ENCODE measurements at regions not wholly inside any gene's neighbourhood (a gene's known extent, or its start where the extent isn't known, plus 50 kb on each side); places are given as distances from the start of the nearest gene placed in this dataset.

- Histone ChIP-seq H3K27me3 (ENCODE audit: insufficient read depth, low read length, poor library complexity) (no peaks in the 10 kb centered on the region), H2BK5ac (ENCODE audit: low read length) (peak overlapping the region; percentile 69), H4K8ac (ENCODE audit: low read depth, low read length) (no peak overlapping the region), H3K9ac (ENCODE audit: low read length) (no peak overlapping the region), H3K27ac (ENCODE audit: low read depth, low read length) (no peak overlapping the region), H3K79me2 (ENCODE audit: control insufficient read depth, insufficient read depth, low read length) (no peaks in the 10 kb centered on the region), H2BK15ac (replicated peaks; ENCODE audit: low read depth) (peak overlapping the region; percentile 78), H2AK5ac (ENCODE audit: low read length) (no peak overlapping the region), H4K5ac (ENCODE audit: low read length) (no peak overlapping the region), H3K18ac (ENCODE audit: low read length) (peak overlapping the region; percentile 80), H3K4me2 (ENCODE audit: low read length) (no peak overlapping the region), H3K4ac (ENCODE audit: low read depth, low read length) (peak overlapping the region; percentile 87), H3K4me3 (ENCODE audit: low read length) (no peak overlapping the region), H3K79me1 (ENCODE audit: low read length) (no peaks in the 10 kb centered on the region), H3K36me3 (ENCODE audit: control insufficient read depth, insufficient read depth, low read length) (no peaks in the 10 kb centered on the region), H3K56ac (ENCODE audit: low read length) (no peak overlapping the region), H3K23ac (ENCODE audit: low read length) (no peak overlapping the region), H2BK120ac (ENCODE audit: low read depth, low read length) (no peak overlapping the region), H3K4me1 (ENCODE audit: control insufficient read depth, low read depth, low read length) (peaks cover 3% of the 10 kb centered on the region)
- no peak for DNase-seq
Measured at GRCh38 chr4:45693746-45694145, 430.1 kb downstream of the GABRG1 start.

GRCh38 chr4:45692131-45692735, 431.6 kb downstream of the GABRG1 start:
- WGBS (ENCODE audit: extremely low coverage, insufficient coverage, low lambda C conversion rate) = no CpG with 5 or more reads among the region's 4 CpGs
- Histone ChIP-seq H4K5ac (ENCODE audit: low read length) (no peak overlapping the region), H4K8ac (ENCODE audit: low read depth, low read length) (no peak overlapping the region), H3K56ac (ENCODE audit: low read length) (peak overlapping the region; percentile 74), H2BK120ac (ENCODE audit: low read depth, low read length) (peak overlapping the region; percentile 74), H3K4me2 (ENCODE audit: low read length) (no peak overlapping the region), H3K36me3 (ENCODE audit: control insufficient read depth, insufficient read depth, low read length) (no peaks in the 10 kb centered on the region), H2BK15ac (replicated peaks; ENCODE audit: low read depth) (no peak overlapping the region), H3K27me3 (ENCODE audit: insufficient read depth, low read length, poor library complexity) (no peaks in the 10 kb centered on the region), H3K23ac (ENCODE audit: low read length) (no peak overlapping the region), H3K4ac (ENCODE audit: low read depth, low read length) (no peak overlapping the region), H3K4me1 (ENCODE audit: control insufficient read depth, low read depth, low read length) (peaks cover 7% of the 10 kb centered on the region), H3K9ac (ENCODE audit: low read length) (no peak overlapping the region), H3K18ac (ENCODE audit: low read length) (no peak overlapping the region), H3K79me1 (ENCODE audit: low read length) (no peaks in the 10 kb centered on the region), H3K79me2 (ENCODE audit: control insufficient read depth, insufficient read depth, low read length) (no peaks in the 10 kb centered on the region), H2AK5ac (ENCODE audit: low read length) (no peak overlapping the region), H3K4me3 (ENCODE audit: low read length) (no peak overlapping the region), H3K27ac (ENCODE audit: low read depth, low read length) (peak overlapping the region; percentile 15), H2BK5ac (ENCODE audit: low read length) (peak overlapping the region; percentile 82)
- peak; percentile 91 for DNase-seq

GRCh38 chr4:45688341-45688740, 435.5 kb downstream of the GABRG1 start:
- Histone ChIP-seq H4K5ac (ENCODE audit: low read length) (no peak overlapping the region), H3K27ac (ENCODE audit: low read depth, low read length) (no peak overlapping the region), H3K18ac (ENCODE audit: low read length) (peak overlapping the region; percentile 28), H2AK5ac (ENCODE audit: low read length) (no peak overlapping the region), H3K56ac (ENCODE audit: low read length) (no peak overlapping the region), H3K27me3 (ENCODE audit: insufficient read depth, low read length, poor library complexity) (no peaks in the 10 kb centered on the region), H3K36me3 (ENCODE audit: control insufficient read depth, insufficient read depth, low read length) (no peaks in the 10 kb centered on the region), H4K8ac (ENCODE audit: low read depth, low read length) (no peak overlapping the region), H2BK120ac (ENCODE audit: low read depth, low read length) (no peak overlapping the region), H3K9ac (ENCODE audit: low read length) (no peak overlapping the region), H3K4me3 (ENCODE audit: low read length) (no peak overlapping the region), H3K4me2 (ENCODE audit: low read length) (no peak overlapping the region), H2BK15ac (replicated peaks; ENCODE audit: low read depth) (no peak overlapping the region), H2BK5ac (ENCODE audit: low read length) (no peak overlapping the region), H3K23ac (ENCODE audit: low read length) (no peak overlapping the region), H3K4ac (ENCODE audit: low read depth, low read length) (no peak overlapping the region), H3K4me1 (ENCODE audit: control insufficient read depth, low read depth, low read length) (peaks cover 9% of the 10 kb centered on the region), H3K79me1 (ENCODE audit: low read length) (no peaks in the 10 kb centered on the region), H3K79me2 (ENCODE audit: control insufficient read depth, insufficient read depth, low read length) (no peaks in the 10 kb centered on the region)
- DNase-seq = peak; percentile 63
- no CpG with 5 or more reads among the region's 2 CpGs for WGBS (ENCODE audit: extremely low coverage, insufficient coverage, low lambda C conversion rate)

- no peak overlapping the region for H3K27ac ChIP-seq (ENCODE audit: low read depth, low read length)
- H3K36me3 ChIP-seq (ENCODE audit: control insufficient read depth, insufficient read depth, low read length) = no peaks in the 10 kb centered on the region
- H2AK5ac ChIP-seq (ENCODE audit: low read length) = no peak overlapping the region
- H3K79me1 ChIP-seq (ENCODE audit: low read length) = no peaks in the 10 kb centered on the region
- no peak overlapping the region for H2BK5ac ChIP-seq (ENCODE audit: low read length)
- H2BK15ac ChIP-seq (replicated peaks; ENCODE audit: low read depth) = no peak overlapping the region
- no peak overlapping the region for H3K4me2 ChIP-seq (ENCODE audit: low read length)
- no peak overlapping the region for H3K56ac ChIP-seq (ENCODE audit: low read length)
- H3K23ac ChIP-seq (ENCODE audit: low read length) = no peak overlapping the region
- H2BK120ac ChIP-seq (ENCODE audit: low read depth, low read length) = no peak overlapping the region
- no peak overlapping the region for H3K4me3 ChIP-seq (ENCODE audit: low read length)
- H3K9ac ChIP-seq (ENCODE audit: low read length) = no peak overlapping the region
- H3K79me2 ChIP-seq (ENCODE audit: control insufficient read depth, insufficient read depth, low read length) = no peaks in the 10 kb centered on the region
- no peak overlapping the region for H3K4ac ChIP-seq (ENCODE audit: low read depth, low read length)
- WGBS (ENCODE audit: extremely low coverage, insufficient coverage, low lambda C conversion rate) = no CpG with 5 or more reads among the region's 2 CpGs
- no peaks in the 10 kb centered on the region for H3K4me1 ChIP-seq (ENCODE audit: control insufficient read depth, low read depth, low read length)
- DNase-seq = no peak
- no peak overlapping the region for H4K5ac ChIP-seq (ENCODE audit: low read length)
- H3K18ac ChIP-seq (ENCODE audit: low read length) = no peak overlapping the region
- H4K8ac ChIP-seq (ENCODE audit: low read depth, low read length) = no peak overlapping the region
- no peaks in the 10 kb centered on the region for H3K27me3 ChIP-seq (ENCODE audit: insufficient read depth, low read length, poor library complexity)
Measured at GRCh38 chr4:45679411-45679810, 444.4 kb downstream of the GABRG1 start.

- H4K8ac ChIP-seq (ENCODE audit: low read depth, low read length) = no peak overlapping the region
- H2BK5ac ChIP-seq (ENCODE audit: low read length) = no peak overlapping the region
- no peak overlapping the region for H4K5ac ChIP-seq (ENCODE audit: low read length)
- DNase-seq = no peak
- no peaks in the 10 kb centered on the region for H3K27me3 ChIP-seq (ENCODE audit: insufficient read depth, low read length, poor library complexity)
- H3K18ac ChIP-seq (ENCODE audit: low read length) = no peak overlapping the region
- H3K4ac ChIP-seq (ENCODE audit: low read depth, low read length) = no peak overlapping the region
- H2BK120ac ChIP-seq (ENCODE audit: low read depth, low read length) = no peak overlapping the region
- H3K79me2 ChIP-seq (ENCODE audit: control insufficient read depth, insufficient read depth, low read length) = no peaks in the 10 kb centered on the region
- no peak overlapping the region for H3K4me3 ChIP-seq (ENCODE audit: low read length)
- H3K79me1 ChIP-seq (ENCODE audit: low read length) = no peaks in the 10 kb centered on the region
- H2BK15ac ChIP-seq (replicated peaks; ENCODE audit: low read depth) = no peak overlapping the region
- no CpG with 5 or more reads among the region's 6 CpGs for WGBS (ENCODE audit: extremely low coverage, insufficient coverage, low lambda C conversion rate)
- H3K56ac ChIP-seq (ENCODE audit: low read length) = peak overlapping the region; percentile 19
- no peak overlapping the region for H3K23ac ChIP-seq (ENCODE audit: low read length)
- H3K27ac ChIP-seq (ENCODE audit: low read depth, low read length) = no peak overlapping the region
- no peak overlapping the region for H3K9ac ChIP-seq (ENCODE audit: low read length)
- no peaks in the 10 kb centered on the region for H3K36me3 ChIP-seq (ENCODE audit: control insufficient read depth, insufficient read depth, low read length)
- no peak overlapping the region for H3K4me2 ChIP-seq (ENCODE audit: low read length)
- no peaks in the 10 kb centered on the region for H3K4me1 ChIP-seq (ENCODE audit: control insufficient read depth, low read depth, low read length)
- H2AK5ac ChIP-seq (ENCODE audit: low read length) = no peak overlapping the region
Measured at GRCh38 chr4:45668128-45668527, 455.7 kb downstream of the GABRG1 start.

GRCh38 chr4:45663628-45664081, 460.2 kb downstream of the GABRG1 start:
- no peak overlapping the region for H3K23ac ChIP-seq (ENCODE audit: low read length)
- H3K36me3 ChIP-seq (ENCODE audit: control insufficient read depth, insufficient read depth, low read length) = no peaks in the 10 kb centered on the region
- no peak overlapping the region for H3K4me2 ChIP-seq (ENCODE audit: low read length)
- no peak overlapping the region for H3K56ac ChIP-seq (ENCODE audit: low read length)
- no peak overlapping the region for H2BK120ac ChIP-seq (ENCODE audit: low read depth, low read length)
- H3K4ac ChIP-seq (ENCODE audit: low read depth, low read length) = no peak overlapping the region
- H4K8ac ChIP-seq (ENCODE audit: low read depth, low read length) = no peak overlapping the region
- no CpG with 5 or more reads among the region's 2 CpGs for WGBS (ENCODE audit: extremely low coverage, insufficient coverage, low lambda C conversion rate)
- no peak overlapping the region for H2BK5ac ChIP-seq (ENCODE audit: low read length)
- H4K5ac ChIP-seq (ENCODE audit: low read length) = no peak overlapping the region
- no peaks in the 10 kb centered on the region for H3K79me1 ChIP-seq (ENCODE audit: low read length)
- H3K9ac ChIP-seq (ENCODE audit: low read length) = no peak overlapping the region
- H3K27ac ChIP-seq (ENCODE audit: low read depth, low read length) = no peak overlapping the region
- H2BK15ac ChIP-seq (replicated peaks; ENCODE audit: low read depth) = no peak overlapping the region
- no peak overlapping the region for H3K4me3 ChIP-seq (ENCODE audit: low read length)
- H3K18ac ChIP-seq (ENCODE audit: low read length) = no peak overlapping the region
- H2AK5ac ChIP-seq (ENCODE audit: low read length) = no peak overlapping the region
- H3K79me2 ChIP-seq (ENCODE audit: control insufficient read depth, insufficient read depth, low read length) = no peaks in the 10 kb centered on the region
- H3K27me3 ChIP-seq (ENCODE audit: insufficient read depth, low read length, poor library complexity) = no peaks in the 10 kb centered on the region
- no peaks in the 10 kb centered on the region for H3K4me1 ChIP-seq (ENCODE audit: control insufficient read depth, low read depth, low read length)
- DNase-seq = no peak

Data from mesendoderm (in vitro differentiated cells).